ENCODE measurements at regions not wholly inside any gene's neighbourhood (a gene's known extent, or its start where the extent isn't known, plus 50 kb on each side); places are given as distances from the start of the nearest gene placed in this dataset.
A peak's percentile ranks its signal among the peaks of the same experiment; 100 is the strongest.

- no peak for DNase-seq (ENCODE audit: low read depth)
- TF ChIP-seq CTCF (IDR thresholded peaks at IDR 0.05; ENCODE audit: low read length, missing control alignments): no peak
Measured at GRCh38 chr4:56169061-56169460, 218.2 kb downstream of the AASDH start.

GRCh38 chr4:56164907-56165306 lies 216.2 kb downstream of the CEP135 start:
- no peak overlapping the region for H3K4me3 ChIP-seq (replicated peaks; ENCODE audit: low read depth, low read length)
- DNase-seq (ENCODE audit: low read depth): peak; percentile 13
- TF ChIP-seq CTCF (IDR thresholded peaks at IDR 0.05; ENCODE audit: low read length, missing control alignments): no peak

More at GRCh38 chr4:56169061-56169460, 218.2 kb downstream of the AASDH start:
- no peak overlapping the region for H3K4me3 ChIP-seq (replicated peaks; ENCODE audit: low read depth, low read length)

GRCh38 chr4:56160636-56161035 lies 211.9 kb downstream of the CEP135 start:
- H3K4me3 ChIP-seq (replicated peaks; ENCODE audit: low read depth, low read length): no peak overlapping the region
- DNase-seq (ENCODE audit: low read depth): no peak
- TF ChIP-seq CTCF (IDR thresholded peaks at IDR 0.05; ENCODE audit: low read length, missing control alignments): no peak

GRCh38 chr4:56158483-56158882 lies 209.7 kb downstream of the CEP135 start:
- no peak for TF ChIP-seq CTCF (IDR thresholded peaks at IDR 0.05; ENCODE audit: low read length, missing control alignments)
- H3K4me3 ChIP-seq (replicated peaks; ENCODE audit: low read depth, low read length): no peak overlapping the region
- no peak for DNase-seq (ENCODE audit: low read depth)

- no peak for TF ChIP-seq CTCF (IDR thresholded peaks at IDR 0.05; ENCODE audit: low read length, missing control alignments)
- DNase-seq (ENCODE audit: low read depth): no peak
Measured at GRCh38 chr4:56156141-56156540, 207.4 kb downstream of the CEP135 start.

GRCh38 chr4:56155432-56155831 lies 206.7 kb downstream of the CEP135 start:
- TF ChIP-seq CTCF (IDR thresholded peaks at IDR 0.05; ENCODE audit: low read length, missing control alignments): no peak
- DNase-seq (ENCODE audit: low read depth): no peak
- H3K4me3 ChIP-seq (replicated peaks; ENCODE audit: low read depth, low read length): no peak overlapping the region

More at GRCh38 chr4:56156141-56156540, 207.4 kb downstream of the CEP135 start:
- H3K4me3 ChIP-seq (replicated peaks; ENCODE audit: low read depth, low read length): no peak overlapping the region

- TF ChIP-seq CTCF (IDR thresholded peaks at IDR 0.05; ENCODE audit: low read length, missing control alignments): no peak
- peak; percentile 71 for DNase-seq (ENCODE audit: low read depth)
- H3K4me3 ChIP-seq (replicated peaks; ENCODE audit: low read depth, low read length): no peak overlapping the region
Measured at GRCh38 chr4:56149591-56149990, 200.8 kb downstream of the CEP135 start.

Measured in fibroblast of pulmonary artery (primary cell).